ENCODE measurements at regions not wholly inside any gene's neighbourhood (a gene's known extent, or its start where the extent isn't known, plus 50 kb on each side); places are given as distances from the start of the nearest gene placed in this dataset.

- no peak for DNase-seq (ENCODE audit: low read depth)
- TF ChIP-seq CTCF (IDR thresholded peaks at IDR 0.05; ENCODE audit: low read depth, low read length, missing control alignments) = no peak
- H3K4me3 ChIP-seq (ENCODE audit: low read depth, low read length) = no peak overlapping the region
Observed at GRCh38 chr7:17506596-17506995, 208.1 kb downstream of the AHR start.

DNA sequence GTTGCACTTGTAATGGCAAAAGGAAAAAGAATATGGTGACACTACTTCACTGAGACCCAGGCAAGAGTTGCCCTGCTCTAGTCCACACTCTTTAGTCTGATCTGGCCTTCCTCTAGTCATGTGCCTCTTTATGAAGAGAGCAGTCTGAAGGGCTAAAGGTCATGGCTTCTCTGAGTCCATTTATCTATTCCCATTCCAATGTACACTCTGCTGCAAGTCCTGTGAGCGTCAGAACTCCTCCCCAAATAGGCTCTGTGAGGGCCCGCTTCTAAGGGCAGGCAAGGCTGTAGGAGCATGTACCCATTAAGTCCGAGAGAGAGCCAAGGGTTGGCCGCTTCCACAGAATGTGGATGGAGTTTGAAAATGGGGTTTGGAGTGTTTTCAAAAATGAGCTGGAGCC, 209.3 kb downstream of the AHR start:
- TF ChIP-seq CTCF (IDR thresholded peaks at IDR 0.05; ENCODE audit: low read depth, low read length, missing control alignments) = no peak
- no peak for DNase-seq (ENCODE audit: low read depth)
- H3K4me3 ChIP-seq (ENCODE audit: low read depth, low read length) = no peak overlapping the region

DNA sequence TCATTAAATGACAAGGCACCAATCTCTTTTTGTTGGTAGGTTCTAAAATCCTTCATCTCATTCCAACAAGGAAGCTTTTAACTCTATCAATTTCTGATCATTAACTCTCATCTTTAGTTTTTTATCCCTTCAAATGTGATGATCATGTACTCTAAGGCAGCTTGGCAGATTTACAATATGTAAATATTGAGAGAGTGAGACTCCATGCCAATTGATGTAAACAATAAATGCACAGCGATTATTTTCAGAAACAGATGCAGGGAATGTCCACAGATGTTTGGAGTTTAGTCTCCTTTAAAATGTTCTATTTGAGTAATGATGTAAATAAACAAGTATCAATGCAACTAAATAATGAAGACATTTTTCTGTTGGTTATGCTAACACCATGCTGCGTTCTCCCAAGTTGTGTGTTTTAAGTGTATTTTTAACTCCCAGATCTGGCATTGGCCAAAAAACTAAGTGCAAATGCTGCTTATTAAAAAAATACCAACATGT, 213.8 kb downstream of the AHR start:
- DNase-seq (ENCODE audit: low read depth) = no peak
- TF ChIP-seq CTCF (IDR thresholded peaks at IDR 0.05; ENCODE audit: low read depth, low read length, missing control alignments) = no peak

DNA sequence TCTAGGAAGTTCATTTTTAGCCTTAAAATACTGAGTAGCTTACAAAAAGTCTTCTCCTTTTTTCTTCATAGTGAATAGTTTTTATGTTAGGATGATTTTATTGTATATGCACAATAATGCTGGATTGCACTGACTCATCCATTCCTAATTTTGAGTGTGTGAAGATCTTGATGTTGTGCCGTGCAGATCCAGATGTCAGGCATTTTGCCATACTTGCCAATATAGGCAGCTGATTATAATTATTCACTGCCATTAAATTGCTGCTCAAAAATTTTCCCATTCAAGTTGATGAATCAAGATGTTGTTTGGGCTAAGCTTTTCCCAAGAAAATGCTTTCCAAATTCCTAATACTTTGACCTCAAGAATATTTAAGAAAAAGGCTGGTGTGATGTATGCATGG, 218.3 kb downstream of the AHR start:
- TF ChIP-seq CTCF (IDR thresholded peaks at IDR 0.05; ENCODE audit: low read depth, low read length, missing control alignments) = no peak
- no peak for DNase-seq (ENCODE audit: low read depth)
- H3K4me3 ChIP-seq (ENCODE audit: low read depth, low read length) = no peak overlapping the region

More for the DNA sequence above, 213.8 kb downstream of the AHR start:
- H3K4me3 ChIP-seq (ENCODE audit: low read depth, low read length) = no peak overlapping the region

DNA sequence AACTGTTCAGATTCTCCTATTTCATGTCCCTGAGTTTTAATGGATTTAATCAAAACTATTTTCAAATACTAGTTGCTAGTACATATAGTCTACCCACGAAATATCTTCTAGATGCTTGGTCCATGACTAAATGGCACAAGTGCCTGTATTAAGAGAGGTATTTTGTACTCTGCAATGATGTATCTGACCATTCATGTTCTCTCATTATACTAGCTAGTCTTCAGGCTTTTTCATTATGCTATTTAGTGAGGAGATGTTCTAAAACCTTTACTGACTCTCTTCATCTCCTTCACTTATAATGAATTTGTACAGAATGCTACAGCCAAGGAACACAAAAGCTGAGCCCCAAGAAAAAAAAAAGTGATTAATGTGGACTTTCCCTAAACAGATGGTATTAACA, 222.5 kb downstream of the AHR start:
- no peak for TF ChIP-seq CTCF (IDR thresholded peaks at IDR 0.05; ENCODE audit: low read depth, low read length, missing control alignments)
- DNase-seq (ENCODE audit: low read depth) = no peak
- no peak overlapping the region for H3K4me3 ChIP-seq (ENCODE audit: low read depth, low read length)

DNA sequence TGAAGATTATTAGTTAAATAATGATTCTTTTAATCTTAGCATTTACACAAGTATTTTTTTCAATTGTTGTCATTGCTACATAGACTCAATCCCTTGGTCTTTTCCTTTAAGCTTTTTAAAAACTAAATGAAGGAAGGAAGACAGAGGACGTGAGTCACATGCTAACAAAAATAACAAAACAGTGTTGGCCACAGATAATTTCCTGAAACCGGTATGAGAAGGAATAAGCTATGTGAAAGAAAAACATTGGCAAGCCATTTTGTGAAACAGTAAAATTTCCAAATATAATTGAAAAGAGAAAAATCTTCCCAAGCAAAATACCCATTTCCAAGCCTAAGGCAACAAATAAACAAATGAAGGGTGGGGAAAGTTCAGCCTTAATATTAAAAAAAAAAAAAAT, 223.0 kb downstream of the AHR start:
- TF ChIP-seq CTCF (IDR thresholded peaks at IDR 0.05; ENCODE audit: low read depth, low read length, missing control alignments) = no peak
- no peak overlapping the region for H3K4me3 ChIP-seq (ENCODE audit: low read depth, low read length)
- no peak for DNase-seq (ENCODE audit: low read depth)
